ENCODE measurements at regions not wholly inside any gene's neighbourhood (a gene's known extent, or its start where the extent isn't known, plus 50 kb on each side); places are given as distances from the start of the nearest gene placed in this dataset.

DNA sequence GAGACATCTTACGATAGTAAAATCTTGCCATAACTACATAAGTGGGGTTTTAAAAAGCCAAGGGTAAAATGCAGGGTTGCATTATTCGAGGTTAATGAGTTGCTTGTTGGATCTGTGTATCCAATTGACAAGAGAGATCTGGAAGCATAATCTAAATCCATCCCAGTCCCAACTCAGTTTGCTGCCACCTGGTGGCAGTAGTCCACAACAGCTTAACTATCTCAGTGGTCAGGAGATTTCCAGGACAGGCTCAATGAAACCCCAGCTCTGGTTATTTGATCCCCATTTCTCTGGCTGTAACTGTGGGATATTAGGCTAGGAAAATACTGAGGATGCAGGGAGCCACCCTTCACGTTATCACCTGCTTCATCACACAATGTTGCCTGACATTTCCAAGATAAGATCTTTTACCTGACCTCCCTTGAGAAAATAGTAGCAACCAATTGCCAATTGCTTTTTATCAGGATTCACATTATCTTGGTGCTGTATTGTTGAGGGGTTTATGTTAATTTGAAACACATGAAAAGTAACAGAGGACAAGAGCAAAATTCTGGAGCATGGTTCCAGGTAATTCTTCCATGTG lies 88.2 kb upstream of the TNIP3 start:
- no peaks in the 10 kb centered on the region for H3K36me3 ChIP-seq
- no peaks in the 10 kb centered on the region for H3K27me3 ChIP-seq
- no peak overlapping the region for H3K9ac ChIP-seq
- no peaks in the 10 kb centered on the region for H4K20me1 ChIP-seq
- no peak overlapping the region for H3K4me3 ChIP-seq
- no peak overlapping the region for H3K27ac ChIP-seq
- H3K9me3 ChIP-seq = no peaks in the 10 kb centered on the region
- H3K4me1 ChIP-seq = peaks cover 13% of the 10 kb centered on the region
- no peak for TF ChIP-seq Cebpa-rat (IDR thresholded peaks at IDR 0.05)
- H3K4me2 ChIP-seq = no peak overlapping the region

DNA sequence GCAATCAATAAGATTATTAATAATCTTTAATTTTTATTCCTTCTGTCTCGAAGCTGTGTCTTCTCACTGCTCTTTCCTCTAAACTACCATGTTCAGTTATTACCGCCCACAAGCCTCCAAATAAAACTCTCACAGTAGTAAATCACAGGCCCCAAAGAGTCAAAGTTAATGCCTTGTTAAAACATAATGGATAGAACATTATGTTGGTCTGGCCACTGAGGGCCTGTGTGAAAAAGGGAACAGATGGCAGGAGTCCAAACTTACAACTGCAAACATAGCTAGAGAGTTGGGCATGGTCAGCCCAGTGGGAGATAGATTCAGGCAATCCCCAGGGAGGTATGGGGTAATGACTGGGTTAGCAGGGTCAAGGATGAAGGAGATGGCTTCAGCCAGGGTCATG lies 84.6 kb upstream of the TNIP3 start:
- no peaks in the 10 kb centered on the region for H3K27me3 ChIP-seq
- no peak overlapping the region for H3K4me3 ChIP-seq
- H3K9ac ChIP-seq = no peak overlapping the region
- peak overlapping the region; percentile 21 for H3K4me2 ChIP-seq
- H3K27ac ChIP-seq = no peak overlapping the region
- H3K36me3 ChIP-seq = no peaks in the 10 kb centered on the region
- no peaks in the 10 kb centered on the region for H4K20me1 ChIP-seq
- peaks cover 13% of the 10 kb centered on the region for H3K4me1 ChIP-seq
- no peaks in the 10 kb centered on the region for H3K9me3 ChIP-seq
- TF ChIP-seq Cebpa-rat (IDR thresholded peaks at IDR 0.05) = no peak

GRCh38 chr4:121246698-121247097 lies 82.6 kb upstream of the TNIP3 start:
- Histone ChIP-seq H3K27ac (no peak overlapping the region), H3K4me1 (peaks cover 13% of the 10 kb centered on the region), H3K4me3 (no peak overlapping the region), H3K27me3 (no peaks in the 10 kb centered on the region), H3K9ac (no peak overlapping the region), H4K20me1 (no peaks in the 10 kb centered on the region), H3K36me3 (no peaks in the 10 kb centered on the region), H3K9me3 (no peaks in the 10 kb centered on the region), H3K4me2 (no peak overlapping the region)
- TF ChIP-seq Cebpa-rat (IDR thresholded peaks at IDR 0.05) = no peak

DNA sequence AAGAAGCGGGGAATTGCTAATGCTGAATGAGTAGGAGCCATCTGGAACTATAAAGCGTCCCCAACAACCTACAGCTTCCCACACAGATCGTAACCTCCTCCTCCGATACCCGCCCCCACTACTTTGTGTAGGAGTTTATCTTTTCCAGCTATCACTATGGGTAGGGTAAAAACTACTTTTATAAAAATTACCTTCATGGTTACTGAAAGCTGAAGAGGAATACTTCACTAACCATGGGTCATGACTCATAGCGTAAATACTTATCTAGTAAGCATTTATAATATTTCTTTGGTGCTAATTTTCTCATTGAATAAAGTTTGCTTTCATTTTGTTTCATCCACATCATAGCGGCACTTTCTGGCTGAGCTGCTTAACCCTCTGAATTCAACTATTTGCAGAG lies 79.4 kb upstream of the TNIP3 start:
- no peak overlapping the region for H3K27ac ChIP-seq
- H3K4me3 ChIP-seq = no peak overlapping the region
- peaks cover 7% of the 10 kb centered on the region for H3K4me1 ChIP-seq
- peaks cover 2% of the 10 kb centered on the region; the same call in 1 of the 2 replicates for H3K9me3 ChIP-seq
- H3K36me3 ChIP-seq = no peaks in the 10 kb centered on the region
- no peak for TF ChIP-seq Cebpa-rat (IDR thresholded peaks at IDR 0.05)
- H4K20me1 ChIP-seq = no peaks in the 10 kb centered on the region
- H3K27me3 ChIP-seq = no peaks in the 10 kb centered on the region
- H3K4me2 ChIP-seq = no peak overlapping the region
- no peak overlapping the region for H3K9ac ChIP-seq

DNA sequence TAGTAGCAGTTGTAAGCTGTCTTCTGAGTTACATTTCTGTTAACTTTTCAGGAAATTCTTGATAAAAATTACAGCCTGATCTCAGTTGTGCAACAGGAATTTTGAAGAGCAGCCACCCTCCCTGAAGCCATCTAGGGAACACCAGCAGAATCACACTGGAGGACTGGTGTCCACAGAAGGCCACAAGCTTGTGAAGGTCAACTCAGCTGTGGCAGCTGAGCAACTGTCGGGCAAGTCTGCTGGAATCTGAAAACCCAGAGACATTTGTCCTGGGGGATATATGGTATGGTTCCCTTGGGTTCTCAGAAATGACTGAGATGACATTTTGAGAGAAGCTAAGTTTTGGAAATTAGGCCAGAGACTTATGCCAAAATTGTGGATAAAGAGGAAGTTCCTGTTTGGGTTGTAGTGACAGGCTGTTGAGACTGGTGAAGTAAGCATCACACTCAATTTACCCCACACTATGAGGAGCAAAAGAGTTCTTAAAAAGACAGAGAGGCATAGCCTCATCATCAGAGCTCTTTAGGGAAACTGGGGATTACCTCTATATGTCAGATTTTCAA lies 78.1 kb upstream of the TNIP3 start:
- Histone ChIP-seq H3K27ac (no peak overlapping the region), H3K4me3 (no peak overlapping the region), H3K4me1 (peaks cover 2% of the 10 kb centered on the region; the same call in 1 of the 2 replicates), H3K4me2 (no peak overlapping the region), H3K9me3 (peaks cover 6% of the 10 kb centered on the region; the same call in 1 of the 2 replicates), H3K36me3 (no peaks in the 10 kb centered on the region), H4K20me1 (no peaks in the 10 kb centered on the region), H3K9ac (no peak overlapping the region), H3K27me3 (no peaks in the 10 kb centered on the region)
- no peak for TF ChIP-seq Cebpa-rat (IDR thresholded peaks at IDR 0.05)

DNA sequence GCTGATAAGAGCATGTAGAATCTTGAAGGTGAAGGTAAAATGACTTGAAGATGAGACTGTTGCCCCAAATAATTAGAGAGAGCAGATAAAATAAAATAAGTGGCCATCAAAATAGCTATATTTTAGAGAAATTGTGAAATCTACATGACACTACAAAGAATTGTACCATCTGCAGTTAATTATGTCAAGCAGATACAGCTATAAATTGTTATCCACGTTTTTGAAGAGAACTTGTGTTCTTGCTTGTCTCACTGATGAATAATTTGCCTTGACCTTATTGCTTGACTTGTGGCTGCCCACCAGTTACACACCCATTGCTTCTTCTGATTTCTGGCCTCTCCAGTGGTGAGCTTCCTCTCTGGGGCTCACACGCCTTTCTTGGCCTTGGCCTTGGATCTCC lies 75.8 kb upstream of the TNIP3 start:
- no peak for TF ChIP-seq Cebpa-rat (IDR thresholded peaks at IDR 0.05)
- Histone ChIP-seq H3K27ac (no peak overlapping the region), H3K9ac (no peak overlapping the region), H3K9me3 (peaks cover 6% of the 10 kb centered on the region; the same call in 1 of the 2 replicates), H3K27me3 (no peaks in the 10 kb centered on the region), H3K4me2 (no peak overlapping the region), H3K4me3 (no peak overlapping the region), H3K4me1 (peaks cover 17% of the 10 kb centered on the region), H4K20me1 (no peaks in the 10 kb centered on the region), H3K36me3 (no peaks in the 10 kb centered on the region)

GRCh38 chr4:121238461-121238860 lies 74.3 kb upstream of the TNIP3 start:
- no peak overlapping the region for H3K4me2 ChIP-seq
- H3K4me1 ChIP-seq = peaks cover 17% of the 10 kb centered on the region
- H3K9ac ChIP-seq = no peak overlapping the region
- no peak for TF ChIP-seq Cebpa-rat (IDR thresholded peaks at IDR 0.05)
- H4K20me1 ChIP-seq = no peaks in the 10 kb centered on the region
- no peaks in the 10 kb centered on the region for H3K36me3 ChIP-seq
- no peaks in the 10 kb centered on the region for H3K27me3 ChIP-seq
- H3K9me3 ChIP-seq = peaks cover 6% of the 10 kb centered on the region; the same call in 1 of the 2 replicates
- no peak overlapping the region for H3K4me3 ChIP-seq
- H3K27ac ChIP-seq = no peak overlapping the region

- Histone ChIP-seq H4K20me1 (no peaks in the 10 kb centered on the region), H3K9ac (no peak overlapping the region), H3K27me3 (no peaks in the 10 kb centered on the region), H3K4me1 (peaks cover 22% of the 10 kb centered on the region), H3K4me3 (no peak overlapping the region), H3K4me2 (no peak overlapping the region; the same call in 1 of the 2 replicates), H3K27ac (no peak overlapping the region), H3K9me3 (peaks cover 6% of the 10 kb centered on the region; the same call in 1 of the 2 replicates), H3K36me3 (no peaks in the 10 kb centered on the region)
- TF ChIP-seq Cebpa-rat (IDR thresholded peaks at IDR 0.05) = no peak
Observed at GRCh38 chr4:121237069-121237399, 72.9 kb upstream of the TNIP3 start.

DNA sequence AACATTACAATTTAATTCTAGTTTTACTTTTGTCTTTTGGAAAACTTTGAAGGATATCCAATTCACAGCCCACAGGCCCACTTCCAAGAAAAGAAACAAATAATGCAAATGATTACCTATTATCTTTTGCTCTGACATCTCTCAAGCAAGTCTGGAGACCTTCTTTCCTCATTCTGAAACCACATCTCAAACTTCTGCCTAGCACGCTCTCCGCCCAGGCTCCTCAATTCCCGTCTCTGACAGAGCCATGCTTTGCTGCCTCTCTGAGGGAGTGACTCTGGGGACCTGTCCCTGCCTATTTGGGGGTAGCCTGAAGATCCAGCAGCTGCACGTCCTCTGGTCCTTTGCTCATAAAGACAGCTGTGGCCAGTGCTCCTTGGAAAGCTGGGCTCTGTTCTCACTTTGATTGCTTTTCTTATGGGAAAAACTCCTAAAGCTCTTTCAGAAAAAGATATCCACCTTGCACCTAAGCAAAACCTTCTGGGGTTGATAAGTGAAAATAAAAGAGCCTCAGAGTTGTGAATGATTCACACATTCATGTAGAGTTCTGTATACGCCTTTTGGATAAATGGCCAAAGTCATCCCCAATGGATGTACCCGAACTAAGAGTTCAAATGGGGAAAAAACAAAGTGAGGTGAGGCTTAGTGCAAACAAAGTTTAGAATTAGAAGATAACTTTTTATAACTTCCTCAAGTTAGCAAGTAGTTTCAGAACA lies 72.4 kb upstream of the TNIP3 start:
- Histone ChIP-seq H3K27ac (no peak overlapping the region), H3K4me3 (no peak overlapping the region), H4K20me1 (no peaks in the 10 kb centered on the region), H3K36me3 (no peaks in the 10 kb centered on the region), H3K9ac (no peak overlapping the region), H3K4me2 (peak overlapping the region; percentile 50), H3K4me1 (peaks cover 27% of the 10 kb centered on the region), H3K9me3 (peaks cover 6% of the 10 kb centered on the region; the same call in 1 of the 2 replicates), H3K27me3 (no peaks in the 10 kb centered on the region)
- no peak for TF ChIP-seq Cebpa-rat (IDR thresholded peaks at IDR 0.05)

GRCh38 chr4:121233982-121234381 lies 69.9 kb upstream of the TNIP3 start:
- Histone ChIP-seq H3K27me3 (no peaks in the 10 kb centered on the region), H3K4me2 (no peak overlapping the region), H3K36me3 (no peaks in the 10 kb centered on the region), H3K4me3 (no peak overlapping the region), H3K27ac (no peak overlapping the region), H3K9ac (no peak overlapping the region), H3K9me3 (peaks cover 6% of the 10 kb centered on the region; the same call in 1 of the 2 replicates), H3K4me1 (peaks cover 28% of the 10 kb centered on the region), H4K20me1 (no peaks in the 10 kb centered on the region)
- no peak for TF ChIP-seq Cebpa-rat (IDR thresholded peaks at IDR 0.05)

All from BLaER1 (cell line).